ENCODE measurements at regions not wholly inside any gene's neighbourhood (a gene's known extent, or its start where the extent isn't known, plus 50 kb on each side); places are given as distances from the start of the nearest gene placed in this dataset.

GRCh38 chr2:48140586-48140985 is 173.9 kb upstream of the FOXN2 start:
- TF ChIP-seq CTCF (IDR thresholded peaks at IDR 0.05; ENCODE audit: insufficient read depth, low read length, missing control alignments), result no peak
- POLR2A ChIA-PET, result no interaction called here
- DNase-seq (ENCODE audit: low read depth, low spot score), result no peak
- H3K4me3 ChIP-seq (ENCODE audit: low read depth, low read length), result no peak overlapping the region
- CTCF ChIA-PET, result interaction anchor here (0.6 to 1.0 kb wide), 2 partner anchors 10 to 277 kb away, joined by 3 read pairs; no protein-coding TSS in a partner anchor

DNA sequence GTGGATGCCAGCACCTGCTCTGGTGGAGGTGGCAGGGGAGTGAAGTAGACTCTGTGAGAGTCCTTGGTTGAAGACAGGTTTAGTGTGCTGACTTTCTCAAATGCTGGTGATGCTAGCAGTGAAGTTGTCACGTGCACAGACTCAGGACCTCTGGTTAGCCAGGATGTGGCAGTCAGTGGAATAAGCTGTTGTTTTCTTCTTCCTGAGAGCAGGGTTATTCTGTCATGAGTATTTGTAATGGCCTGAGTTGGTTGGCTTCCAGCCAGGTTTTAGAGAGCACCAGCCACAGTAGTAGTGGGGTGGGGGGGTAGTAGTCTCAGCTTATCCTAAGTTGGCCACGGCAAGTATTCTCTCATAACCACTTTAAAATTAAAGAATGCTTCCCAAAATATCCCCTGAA is 169.7 kb upstream of the FOXN2 start:
- POLR2A ChIA-PET, result no interaction called here
- CTCF ChIA-PET, result interaction anchor here (1.3 kb wide), 1 partner anchor 9 kb away, joined by 5 read pairs; no protein-coding TSS in a partner anchor

GRCh38 chr2:48145845-48146452 is 168.5 kb upstream of the FOXN2 start:
- no peak overlapping the region for H3K4me3 ChIP-seq (ENCODE audit: low read depth, low read length)
- no peak for DNase-seq (ENCODE audit: low read depth, low spot score)
- POLR2A ChIA-PET, result no interaction called here
- CTCF ChIA-PET, result interaction anchor here (0.9 to 1.3 kb wide), 3 partner anchors 10 to 274 kb away, joined by 3 to 5 read pairs (median 4); no protein-coding TSS in a partner anchor
- TF ChIP-seq CTCF (IDR thresholded peaks at IDR 0.05; ENCODE audit: insufficient read depth, low read length, missing control alignments), result no peak

More for the DNA sequence above, 169.7 kb upstream of the FOXN2 start:
- no peak for TF ChIP-seq CTCF (IDR thresholded peaks at IDR 0.05; ENCODE audit: insufficient read depth, low read length, missing control alignments)
- DNase-seq (ENCODE audit: low read depth, low spot score), result no peak
- H3K4me3 ChIP-seq (ENCODE audit: low read depth, low read length), result no peak overlapping the region

- ChIA-PET POLR2A (no interaction called here), CTCF (interaction anchor here (0.9 kb wide), 2 partner anchors 33 to 274 kb away, joined by 3 to 4 read pairs; no protein-coding TSS in a partner anchor)
- H3K4me3 ChIP-seq (ENCODE audit: low read depth, low read length), result no peak overlapping the region
- TF ChIP-seq CTCF (IDR thresholded peaks at IDR 0.05; ENCODE audit: insufficient read depth, low read length, missing control alignments), result no peak
- DNase-seq (ENCODE audit: low read depth, low spot score), result no peak
These were observed 167.9 kb upstream of the FOXN2 start for GRCh38 chr2:48146552-48146951.

DNA sequence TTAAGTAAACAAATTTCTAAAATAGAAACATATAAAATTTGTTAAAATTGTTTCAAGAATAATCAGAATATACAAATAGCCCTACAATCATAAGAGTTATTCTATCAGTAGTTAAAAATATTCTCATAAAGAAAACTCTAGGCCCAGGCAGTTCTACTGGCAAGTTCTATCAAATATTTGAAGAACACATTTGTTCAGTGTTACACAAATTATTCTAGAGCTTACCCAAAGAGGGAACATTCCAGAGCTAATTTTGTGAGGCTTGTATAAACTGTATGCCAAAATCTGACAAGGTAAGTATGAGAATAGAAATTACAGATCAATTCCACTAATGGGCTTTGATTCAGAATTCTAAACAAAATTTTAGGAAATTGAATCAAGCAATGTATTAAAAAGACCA is 166.8 kb upstream of the FOXN2 start:
- ChIA-PET POLR2A (no interaction called here), CTCF (no interaction called here)
- H3K4me3 ChIP-seq (ENCODE audit: low read depth, low read length), result no peak overlapping the region
- no peak for DNase-seq (ENCODE audit: low read depth, low spot score)
- no peak for TF ChIP-seq CTCF (IDR thresholded peaks at IDR 0.05; ENCODE audit: insufficient read depth, low read length, missing control alignments)

GRCh38 chr2:48148841-48149430 is 165.5 kb upstream of the FOXN2 start:
- no peak for DNase-seq (ENCODE audit: low read depth, low spot score)
- H3K4me3 ChIP-seq (ENCODE audit: low read depth, low read length), result no peak overlapping the region
- POLR2A ChIA-PET, result no interaction called here
- TF ChIP-seq CTCF (IDR thresholded peaks at IDR 0.05; ENCODE audit: insufficient read depth, low read length, missing control alignments), result no peak
- CTCF ChIA-PET, result no interaction called here

Measured in AG04449 (cell line).